ENCODE measurements at regions not wholly inside any gene's neighbourhood (a gene's known extent, or its start where the extent isn't known, plus 50 kb on each side); places are given as distances from the start of the nearest gene placed in this dataset.

- H3K27ac ChIP-seq: no peak overlapping the region
- no peak for DNase-seq (ENCODE audit: low spot score)
- no peak for TF ChIP-seq CTCF (conservative IDR thresholded peaks at IDR 0.05; ENCODE audit: low read depth)
- ChIA-PET POLR2A (ENCODE audit: low non-redundant PET) (no interaction called here), CTCF (interaction anchor here (0.7 kb wide), 1 partner anchor 774 kb away, joined by 3 read pairs; no protein-coding TSS in a partner anchor)
Measured at GRCh38 chr2:150369862-150370261, 117.6 kb downstream of the RND3 start.

- ChIA-PET POLR2A (ENCODE audit: low non-redundant PET) (no interaction called here), CTCF (no interaction called here)
- no peak for DNase-seq (ENCODE audit: low spot score)
- H3K27ac ChIP-seq: no peak overlapping the region
- TF ChIP-seq CTCF (conservative IDR thresholded peaks at IDR 0.05; ENCODE audit: low read depth): no peak
Measured at GRCh38 chr2:150358468-150358807, 129.0 kb downstream of the RND3 start.

GRCh38 chr2:150357770-150358467 lies 129.5 kb downstream of the RND3 start:
- ChIA-PET CTCF (no interaction called here), POLR2A (ENCODE audit: low non-redundant PET) (no interaction called here)
- no peak for DNase-seq (ENCODE audit: low spot score)
- no peak overlapping the region for H3K27ac ChIP-seq
- TF ChIP-seq CTCF (conservative IDR thresholded peaks at IDR 0.05; ENCODE audit: low read depth): no peak

- TF ChIP-seq CTCF (conservative IDR thresholded peaks at IDR 0.05; ENCODE audit: low read depth): no peak
- no peak overlapping the region for H3K27ac ChIP-seq
- ChIA-PET CTCF (no interaction called here), POLR2A (ENCODE audit: low non-redundant PET) (no interaction called here)
- DNase-seq (ENCODE audit: low spot score): no peak
Measured at GRCh38 chr2:150355440-150355839, 132.0 kb downstream of the RND3 start.

GRCh38 chr2:150353376-150353775 lies 134.1 kb downstream of the RND3 start:
- TF ChIP-seq CTCF (conservative IDR thresholded peaks at IDR 0.05; ENCODE audit: low read depth): no peak
- DNase-seq (ENCODE audit: low spot score): no peak
- ChIA-PET CTCF (no interaction called here), POLR2A (ENCODE audit: low non-redundant PET) (no interaction called here)
- H3K27ac ChIP-seq: no peak overlapping the region

GRCh38 chr2:150351922-150352321 lies 135.5 kb downstream of the RND3 start:
- CTCF ChIA-PET: interaction anchor here (0.6 kb wide), 1 partner anchor 219 kb away, joined by 3 read pairs; no protein-coding TSS in a partner anchor
- POLR2A ChIA-PET (ENCODE audit: low non-redundant PET): no interaction called here
- no peak overlapping the region for H3K27ac ChIP-seq

More at GRCh38 chr2:150351922-150352321, 135.5 kb downstream of the RND3 start:
- no peak for DNase-seq (ENCODE audit: low spot score)
- TF ChIP-seq CTCF (conservative IDR thresholded peaks at IDR 0.05; ENCODE audit: low read depth): no peak

Measured in RWPE1 (cell line).